GM13977 (cell line): ENCODE measurements at regions not wholly inside any gene's neighbourhood (a gene's known extent, or its start where the extent isn't known, plus 50 kb on each side); places are given as distances from the start of the nearest gene placed in this dataset.

Experiments used
- DNase-seq: peaks from one replicate; pipeline ENCODE4 v3.0.0; 2012; ENCODE audit warnings: low spot score
- CTCF ChIP-seq: IDR thresholded peaks from 2 replicates; pipeline ENCODE4 v1.5.1; 2012; ENCODE audit warnings: mild to moderate bottlenecking, control low read depth; ENCODE audit not compliant: insufficient read depth; ENCODE audit errors: extremely low read depth, missing control alignments
- in situ Hi-C: fragments of 300-500 bp; cut with MboI; formaldehyde crosslinking; loops from one replicate; pipeline ENCODE4 v1.12.0; 2022; ENCODE audit warnings: low sequenced_read_pairs, low pct_unique_long_range_greater_than_20kb, mixed read lengths, inconsistent platforms; ENCODE audit not compliant: unreplicated experiment

- in situ Hi-C loops = no loop called here
- TF ChIP-seq CTCF = no peak
- DNase-seq = no peak
Measured at GRCh38 chr4:35525192-35525978, 718.9 kb downstream of the ARAP2 start.

- no peak for DNase-seq
- TF ChIP-seq CTCF = no peak
- in situ Hi-C loops = no loop called here
Measured at GRCh38 chr4:35526456-35526855, 717.9 kb downstream of the ARAP2 start.

- DNase-seq = no peak
- no peak for TF ChIP-seq CTCF
- in situ Hi-C loops = no loop called here
Measured at GRCh38 chr4:35534962-35535361, 709.4 kb downstream of the ARAP2 start.

- in situ Hi-C loops = no loop called here
- DNase-seq = no peak
- TF ChIP-seq CTCF = no peak
Measured at GRCh38 chr4:35538807-35539206, 705.5 kb downstream of the ARAP2 start.

GRCh38 chr4:35539404-35540055 lies 704.8 kb downstream of the ARAP2 start:
- no peak for TF ChIP-seq CTCF
- in situ Hi-C loops = no loop called here
- no peak for DNase-seq

GRCh38 chr4:35541146-35541887 lies 703.0 kb downstream of the ARAP2 start:
- TF ChIP-seq CTCF = no peak
- in situ Hi-C loops = no loop called here
- no peak for DNase-seq
